ENCODE measurements at regions not wholly inside any gene's neighbourhood (a gene's known extent, or its start where the extent isn't known, plus 50 kb on each side); places are given as distances from the start of the nearest gene placed in this dataset.
"Not testable (repeated sequence)": the region's sequence is repeated elsewhere in the genome, so short reads cannot be mapped to it uniquely, and the experiment has no call there.

DNA sequence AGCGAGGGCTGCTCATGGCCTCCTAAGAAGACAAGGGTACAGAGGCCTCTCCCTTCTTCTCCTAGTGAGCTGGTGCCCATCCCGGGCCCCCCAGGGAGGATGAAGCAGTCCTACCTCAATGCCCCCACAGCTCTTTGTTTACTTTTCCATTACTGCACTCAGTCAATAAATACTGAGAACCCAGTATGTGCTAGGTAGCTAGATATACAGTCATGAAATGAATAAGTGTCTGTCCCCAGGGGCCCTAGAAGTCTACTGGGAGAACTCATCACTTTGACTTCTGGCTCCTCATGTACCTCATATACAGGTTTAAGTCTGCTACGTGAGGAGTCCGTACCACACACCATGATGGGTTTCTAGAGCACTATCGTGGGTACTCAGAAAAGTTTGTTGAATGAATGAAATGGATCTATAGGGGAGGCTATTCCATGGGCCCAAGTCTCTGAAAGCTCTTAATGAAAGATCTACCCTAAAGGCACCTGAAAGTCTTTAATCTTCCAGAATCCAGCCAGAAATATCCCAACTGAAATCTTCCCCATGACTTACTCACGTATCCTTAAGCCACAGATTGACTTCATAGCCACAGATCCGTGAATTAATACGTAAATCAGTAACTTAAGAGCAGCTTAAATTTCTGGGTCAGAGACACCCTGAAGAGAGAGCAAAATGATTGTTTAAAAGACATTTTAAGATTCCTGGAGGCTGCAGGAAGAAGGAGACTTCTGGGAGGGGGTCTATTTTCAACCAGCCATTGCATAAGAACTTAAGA is 51.6 kb upstream of the POMP start:
- no peak overlapping the region for H3K27ac ChIP-seq (ENCODE audit: low read depth in 1 of 3, low read length in 2 of 3)
- 81 to 88% (median 84%) methylated on average over 8 of the region's 8 CpGs for WGBS, 3 donors
- H3K36me3 ChIP-seq (ENCODE audit: control insufficient read depth in 3 of 3, insufficient read depth in 2 of 3, low read depth in 1 of 3, low read length in 3 of 3), result no peaks in the 10 kb centered on the region
- H3K27me3 ChIP-seq (ENCODE audit: control insufficient read depth in 3 of 3, insufficient read depth in 3 of 3, low read length in 3 of 3), result no peaks in the 10 kb centered on the region
- H3K4me1 ChIP-seq (ENCODE audit: control insufficient read depth in 3 of 3, insufficient read depth in 2 of 3, low read depth in 1 of 3, low read length in 2 of 3), result no peaks in the 10 kb centered on the region
- H3K4me3 ChIP-seq (ENCODE audit: low read depth in 1 of 3, low read length in 3 of 3), result no peak overlapping the region
- DNase-seq (no peak), FAIRE-seq (no peak)
- H3K9me3 ChIP-seq (ENCODE audit: control insufficient read depth in 2 of 2, insufficient read depth in 1 of 2, low read depth in 1 of 2, low read length in 1 of 2), result no peaks in the 10 kb centered on the region

DNA sequence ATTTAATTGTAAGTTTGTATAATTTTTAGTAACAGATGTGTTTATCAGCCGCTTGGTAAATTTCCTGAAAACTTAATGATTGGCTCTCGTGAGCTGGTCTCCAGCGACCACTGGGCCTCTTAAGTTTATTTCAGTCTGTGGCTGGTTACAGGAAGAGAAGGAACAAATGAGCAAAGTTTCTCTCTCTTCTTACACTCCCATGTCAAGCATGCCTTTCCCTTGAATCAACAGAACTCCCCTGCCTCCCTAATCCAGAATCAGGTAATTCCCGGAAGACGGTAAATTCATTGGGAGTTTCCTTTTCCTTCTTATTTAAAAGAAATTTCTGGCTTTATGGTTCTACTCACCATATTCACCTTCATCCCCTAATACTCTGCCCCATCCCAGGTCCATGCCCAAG is 52.5 kb upstream of the POMP start:
- no peak for FAIRE-seq
- Histone ChIP-seq H3K4me3 (ENCODE audit: low read depth in 1 of 3, low read length in 3 of 3) (no peak overlapping the region), H3K27ac (ENCODE audit: low read depth in 1 of 3, low read length in 2 of 3) (no peak overlapping the region), H3K36me3 (ENCODE audit: control insufficient read depth in 3 of 3, insufficient read depth in 2 of 3, low read depth in 1 of 3, low read length in 3 of 3) (no peaks in the 10 kb centered on the region), H3K9me3 (ENCODE audit: control insufficient read depth in 2 of 2, insufficient read depth in 1 of 2, low read depth in 1 of 2, low read length in 1 of 2) (no peaks in the 10 kb centered on the region), H3K27me3 (ENCODE audit: control insufficient read depth in 3 of 3, insufficient read depth in 3 of 3, low read length in 3 of 3) (no peaks in the 10 kb centered on the region), H3K4me1 (ENCODE audit: control insufficient read depth in 3 of 3, insufficient read depth in 2 of 3, low read depth in 1 of 3, low read length in 2 of 3) (no peaks in the 10 kb centered on the region)
- DNase-seq, result no peak
- 71 to 93% (median 85%) methylated on average over 5 of the region's 5 CpGs for WGBS, 3 donors

DNA sequence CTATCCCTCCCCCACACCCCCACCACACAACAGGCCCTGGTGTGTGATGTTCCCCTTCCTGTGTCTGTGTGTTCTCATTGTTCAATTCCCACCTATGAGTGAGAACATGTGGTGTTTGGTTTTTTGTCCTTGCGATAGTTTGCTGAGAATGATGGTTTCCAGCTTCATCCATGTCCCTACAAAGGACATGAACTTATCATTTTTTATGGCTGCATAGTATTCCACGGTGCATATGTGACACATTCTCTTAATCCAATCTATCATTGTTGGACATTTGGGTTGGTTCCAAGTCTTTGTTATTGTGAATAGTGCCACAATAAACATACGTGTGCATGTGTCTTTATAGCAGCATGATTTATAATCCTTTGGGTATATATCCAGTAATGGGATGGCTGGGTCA is 53.8 kb upstream of the POMP start:
- H3K4me1 ChIP-seq (ENCODE audit: control insufficient read depth in 3 of 3, insufficient read depth in 2 of 3, low read depth in 1 of 3, low read length in 2 of 3); H3K27ac ChIP-seq (ENCODE audit: low read depth in 1 of 3, low read length in 2 of 3); H3K4me3 ChIP-seq (ENCODE audit: low read depth in 1 of 3, low read length in 3 of 3); H3K36me3 ChIP-seq (ENCODE audit: control insufficient read depth in 3 of 3, insufficient read depth in 2 of 3, low read depth in 1 of 3, low read length in 3 of 3); DNase-seq; FAIRE-seq; H3K27me3 ChIP-seq (ENCODE audit: control insufficient read depth in 3 of 3, insufficient read depth in 3 of 3, low read length in 3 of 3); H3K9me3 ChIP-seq (ENCODE audit: control insufficient read depth in 2 of 2, insufficient read depth in 1 of 2, low read depth in 1 of 2, low read length in 1 of 2): not testable (repeated sequence)
- WGBS, 3 donors, result 61 to 79% (median 73%) methylated on average over 2 of the region's 3 CpGs

DNA sequence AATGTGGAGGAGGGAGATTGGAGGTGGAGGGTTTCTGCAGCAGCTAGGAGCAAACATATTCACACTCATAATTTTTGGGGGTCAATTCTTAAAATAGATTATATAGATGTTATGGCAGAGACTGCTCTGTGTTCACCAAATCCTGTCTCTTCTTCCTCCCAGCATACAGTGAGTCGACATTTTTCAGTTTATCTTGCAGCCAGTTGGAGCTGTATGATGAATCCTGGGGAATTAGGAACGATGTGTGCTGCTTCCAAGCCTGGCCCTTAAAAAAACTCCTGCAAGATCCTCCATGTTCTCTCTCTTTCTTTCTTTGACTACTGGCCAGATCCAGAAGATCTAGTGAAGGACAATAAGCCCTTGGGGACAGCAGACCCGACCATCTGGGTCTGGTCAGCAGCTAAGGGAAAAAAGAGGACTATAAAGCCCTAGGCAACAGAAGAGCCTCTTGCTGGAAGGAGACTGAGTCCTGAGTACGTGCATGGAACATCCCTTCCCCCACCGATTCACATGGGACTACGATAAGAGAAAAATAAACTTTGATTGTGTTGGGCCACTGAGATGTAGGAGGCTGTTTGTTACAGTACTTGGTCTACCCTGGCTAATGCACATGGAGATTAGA is 55.8 kb upstream of the POMP start:
- Histone ChIP-seq H3K36me3 (ENCODE audit: control insufficient read depth in 3 of 3, insufficient read depth in 2 of 3, low read depth in 1 of 3, low read length in 3 of 3) (no peaks in the 10 kb centered on the region), H3K27ac (ENCODE audit: low read depth in 1 of 3, low read length in 2 of 3) (no peak overlapping the region), H3K9me3 (ENCODE audit: control insufficient read depth in 2 of 2, insufficient read depth in 1 of 2, low read depth in 1 of 2, low read length in 1 of 2) (peaks cover 0 to 6% of the 10 kb centered on the region in 2 donors), H3K4me3 (ENCODE audit: low read depth in 1 of 3, low read length in 3 of 3) (no peak overlapping the region), H3K4me1 (ENCODE audit: control insufficient read depth in 3 of 3, insufficient read depth in 2 of 3, low read depth in 1 of 3, low read length in 2 of 3) (no peaks in the 10 kb centered on the region), H3K27me3 (ENCODE audit: control insufficient read depth in 3 of 3, insufficient read depth in 3 of 3, low read length in 3 of 3) (no peaks in the 10 kb centered on the region)
- 70 to 79% (median 75%) methylated on average over 6 of the region's 6 CpGs for WGBS, 3 donors
- FAIRE-seq (no peak), DNase-seq (no peak)

DNA sequence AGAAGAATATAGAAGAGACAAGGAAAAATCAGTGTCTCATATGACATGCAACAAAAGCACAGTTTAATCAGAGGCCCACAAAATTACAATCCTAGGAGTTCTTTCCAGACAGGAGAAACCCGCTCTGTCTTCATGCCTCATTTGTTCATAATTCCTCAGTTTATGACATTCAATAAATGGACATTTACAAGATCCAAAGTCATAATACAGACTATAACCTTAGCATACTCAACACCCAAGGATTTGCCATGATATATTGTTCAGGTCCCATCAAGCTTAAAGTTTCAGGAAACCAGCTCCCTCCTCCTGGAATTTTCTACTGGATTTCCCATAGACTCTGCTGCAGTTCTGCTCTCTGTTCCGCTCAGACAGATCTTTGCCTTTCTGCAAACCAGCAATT is 56.4 kb upstream of the POMP start:
- H3K4me3 ChIP-seq (ENCODE audit: low read depth in 1 of 3, low read length in 3 of 3), result no peak overlapping the region
- H3K36me3 ChIP-seq (ENCODE audit: control insufficient read depth in 3 of 3, insufficient read depth in 2 of 3, low read depth in 1 of 3, low read length in 3 of 3), result no peaks in the 10 kb centered on the region
- no peaks in the 10 kb centered on the region for H3K4me1 ChIP-seq (ENCODE audit: control insufficient read depth in 3 of 3, insufficient read depth in 2 of 3, low read depth in 1 of 3, low read length in 2 of 3)
- no peak for FAIRE-seq
- no peak overlapping the region for H3K27ac ChIP-seq (ENCODE audit: low read depth in 1 of 3, low read length in 2 of 3)
- no peak for DNase-seq
- peaks cover 0 to 6% of the 10 kb centered on the region in 2 donors for H3K9me3 ChIP-seq (ENCODE audit: control insufficient read depth in 2 of 2, insufficient read depth in 1 of 2, low read depth in 1 of 2, low read length in 1 of 2)
- H3K27me3 ChIP-seq (ENCODE audit: control insufficient read depth in 3 of 3, insufficient read depth in 3 of 3, low read length in 3 of 3), result no peaks in the 10 kb centered on the region
- WGBS, 3 donors, result 89 to 100% (median 92%) methylated on average over 2 of the region's 2 CpGs

DNA sequence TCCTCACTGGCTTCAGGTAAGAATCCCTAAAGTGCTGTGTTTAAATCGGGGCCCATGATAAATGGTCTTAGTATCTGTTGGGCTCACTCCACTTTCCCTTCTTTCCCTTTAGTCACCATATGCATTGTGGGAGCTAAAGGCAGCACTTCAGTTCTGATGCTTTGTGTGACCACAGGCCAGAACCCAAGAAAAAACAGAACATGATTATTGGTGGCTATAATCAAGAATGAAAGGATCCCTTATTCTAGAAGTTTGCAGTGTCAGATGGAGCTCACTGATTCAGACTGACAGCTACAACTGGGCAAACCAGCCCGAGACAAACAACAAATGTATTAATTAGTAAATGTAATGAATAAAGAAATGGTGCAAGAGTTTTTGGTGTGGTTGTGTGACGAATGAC is 57.3 kb upstream of the POMP start:
- DNase-seq (no peak), FAIRE-seq (no peak)
- no peak overlapping the region for H3K4me3 ChIP-seq (ENCODE audit: low read depth in 1 of 3, low read length in 3 of 3)
- peaks cover 0 to 6% of the 10 kb centered on the region in 2 donors for H3K9me3 ChIP-seq (ENCODE audit: control insufficient read depth in 2 of 2, insufficient read depth in 1 of 2, low read depth in 1 of 2, low read length in 1 of 2)
- H3K27ac ChIP-seq (ENCODE audit: low read depth in 1 of 3, low read length in 2 of 3), result no peak overlapping the region
- no peaks in the 10 kb centered on the region for H3K36me3 ChIP-seq (ENCODE audit: control insufficient read depth in 3 of 3, insufficient read depth in 2 of 3, low read depth in 1 of 3, low read length in 3 of 3)
- H3K4me1 ChIP-seq (ENCODE audit: control insufficient read depth in 3 of 3, insufficient read depth in 2 of 3, low read depth in 1 of 3, low read length in 2 of 3), result no peaks in the 10 kb centered on the region
- WGBS, 3 donors, result 89 to 92% (median 90%) methylated on average over 3 of the region's 3 CpGs
- H3K27me3 ChIP-seq (ENCODE audit: control insufficient read depth in 3 of 3, insufficient read depth in 3 of 3, low read length in 3 of 3), result no peaks in the 10 kb centered on the region

DNA sequence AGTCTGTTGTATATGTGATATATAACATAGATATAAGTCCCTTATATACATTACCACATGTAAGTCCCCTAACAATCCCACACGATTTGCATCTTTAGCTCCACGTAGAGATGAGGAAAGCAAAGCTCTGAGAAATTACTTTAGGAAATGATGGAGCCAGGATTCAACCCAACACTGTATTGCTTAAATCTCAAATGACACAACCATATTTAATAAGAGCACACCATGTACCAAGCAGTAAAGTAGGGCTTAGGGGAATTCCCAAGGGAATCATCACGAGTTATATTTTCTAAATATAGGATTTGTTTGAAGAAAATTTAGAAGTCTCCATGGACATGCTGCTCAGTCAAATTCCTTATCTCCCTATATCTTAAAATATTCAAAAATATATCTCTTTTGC is 61.3 kb upstream of the POMP start:
- Histone ChIP-seq H3K27me3 (ENCODE audit: control insufficient read depth in 3 of 3, insufficient read depth in 3 of 3, low read length in 3 of 3) (no peaks in the 10 kb centered on the region), H3K4me1 (ENCODE audit: control insufficient read depth in 3 of 3, insufficient read depth in 2 of 3, low read depth in 1 of 3, low read length in 2 of 3) (no peaks in the 10 kb centered on the region), H3K4me3 (ENCODE audit: low read depth in 1 of 3, low read length in 3 of 3) (no peak overlapping the region), H3K36me3 (ENCODE audit: control insufficient read depth in 3 of 3, insufficient read depth in 2 of 3, low read depth in 1 of 3, low read length in 3 of 3) (no peaks in the 10 kb centered on the region), H3K27ac (ENCODE audit: low read depth in 1 of 3, low read length in 2 of 3) (no peak overlapping the region), H3K9me3 (ENCODE audit: control insufficient read depth in 2 of 2, insufficient read depth in 1 of 2, low read depth in 1 of 2, low read length in 1 of 2) (peaks cover 0 to 6% of the 10 kb centered on the region in 2 donors)
- DNase-seq (no peak), FAIRE-seq (no peak)
- 71 to 74% (median 72%) methylated on average over 3 of the region's 3 CpGs for WGBS, 3 donors

DNA sequence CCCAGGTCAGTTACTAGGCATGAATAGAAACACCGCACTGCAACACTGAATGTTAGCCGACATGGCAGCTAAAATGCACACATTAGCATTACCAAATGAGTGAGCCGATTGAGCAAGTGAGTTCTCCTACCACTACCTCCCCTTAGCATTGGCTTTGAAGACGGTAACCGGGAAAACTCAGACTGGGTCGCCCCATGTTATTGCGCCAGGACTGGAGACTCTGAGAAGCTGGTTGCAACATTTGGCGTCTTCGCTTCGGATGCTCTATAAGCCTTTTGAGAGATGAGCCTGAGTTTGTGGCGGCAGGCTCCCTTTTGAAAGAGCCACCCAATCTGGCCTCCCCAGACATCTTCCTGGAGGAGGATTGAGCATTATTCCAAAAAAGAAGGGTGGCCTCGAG is 68.5 kb upstream of the POMP start:
- no peak for FAIRE-seq
- H3K4me1 ChIP-seq (ENCODE audit: control insufficient read depth in 3 of 3, insufficient read depth in 2 of 3, low read depth in 1 of 3, low read length in 2 of 3), result no peaks in the 10 kb centered on the region
- no peak for DNase-seq

DNA sequence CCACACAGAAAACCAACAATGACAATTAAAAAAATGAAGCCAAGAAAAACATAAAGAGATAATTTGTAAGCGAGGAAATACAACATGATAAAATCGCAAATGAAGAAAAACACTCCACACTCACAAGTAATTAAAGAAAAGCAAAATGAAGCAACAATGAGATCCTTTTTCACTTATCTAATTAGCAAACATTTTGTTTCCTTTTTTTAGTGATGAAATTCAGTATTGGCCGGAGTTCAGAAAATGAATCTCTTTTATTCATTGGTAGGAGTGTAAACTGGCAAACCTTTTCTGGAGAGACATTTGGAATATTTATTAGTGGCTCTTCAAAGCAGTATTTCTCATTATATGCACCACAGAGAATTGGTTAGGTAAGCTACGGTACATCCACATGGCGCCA is 70.6 kb upstream of the POMP start:
- WGBS, 3 donors, result 81 to 88% (median 87%) methylated on average over 5 of the region's 5 CpGs
- FAIRE-seq, result no peak

More for the DNA sequence above, 68.5 kb upstream of the POMP start:
- WGBS, 3 donors, result 93 to 96% (median 95%) methylated on average over 12 of the region's 12 CpGs
- no peaks in the 10 kb centered on the region for H3K9me3 ChIP-seq (ENCODE audit: control insufficient read depth in 2 of 2, insufficient read depth in 1 of 2, low read depth in 1 of 2, low read length in 1 of 2)
- no peaks in the 10 kb centered on the region for H3K27me3 ChIP-seq (ENCODE audit: control insufficient read depth in 3 of 3, insufficient read depth in 3 of 3, low read length in 3 of 3)
- H3K4me3 ChIP-seq (ENCODE audit: low read depth in 1 of 3, low read length in 3 of 3), result no peak overlapping the region
- H3K36me3 ChIP-seq (ENCODE audit: control insufficient read depth in 3 of 3, insufficient read depth in 2 of 3, low read depth in 1 of 3, low read length in 3 of 3), result no peaks in the 10 kb centered on the region
- no peak overlapping the region for H3K27ac ChIP-seq (ENCODE audit: low read depth in 1 of 3, low read length in 2 of 3)

More for the DNA sequence above, 70.6 kb upstream of the POMP start:
- Histone ChIP-seq H3K4me3 (ENCODE audit: low read depth in 1 of 3, low read length in 3 of 3) (no peak overlapping the region), H3K27me3 (ENCODE audit: control insufficient read depth in 3 of 3, insufficient read depth in 3 of 3, low read length in 3 of 3) (no peaks in the 10 kb centered on the region), H3K4me1 (ENCODE audit: control insufficient read depth in 3 of 3, insufficient read depth in 2 of 3, low read depth in 1 of 3, low read length in 2 of 3) (no peaks in the 10 kb centered on the region), H3K9me3 (ENCODE audit: control insufficient read depth in 2 of 2, insufficient read depth in 1 of 2, low read depth in 1 of 2, low read length in 1 of 2) (no peaks in the 10 kb centered on the region), H3K27ac (ENCODE audit: low read depth in 1 of 3, low read length in 2 of 3) (no peak overlapping the region), H3K36me3 (ENCODE audit: control insufficient read depth in 3 of 3, insufficient read depth in 2 of 3, low read depth in 1 of 3, low read length in 3 of 3) (no peaks in the 10 kb centered on the region)
- DNase-seq, result no peak

Measured in small intestine (tissue), 7 donors.